GM12865 (cell line): ENCODE measurements at regions not wholly inside any gene's neighbourhood (a gene's known extent, or its start where the extent isn't known, plus 50 kb on each side); places are given as distances from the start of the nearest gene placed in this dataset.

ENCODE experiments used
- DNase-seq: peaks from one replicate; pipeline ENCODE4 v3.0.0; 2010; ENCODE audit warnings: low read depth
- H3K4me3 ChIP-seq: 2 replicates; pipeline ENCODE4 v1.5.1; 2011; ENCODE audit warnings: mild to moderate bottlenecking, low read depth, low read length, control low read depth
- CTCF ChIP-seq: IDR thresholded peaks from 2 replicates; pipeline ENCODE4 v1.5.1; 2011; ENCODE audit warnings: low read length, control low read depth, low read depth, inconsistent platforms; ENCODE audit not compliant: insufficient read depth; ENCODE audit errors: missing control alignments

GRCh38 chr13:82898586-82898985 lies 983.7 kb downstream of the SLITRK1 start:
- H3K4me3 ChIP-seq = no peak overlapping the region
- DNase-seq = no peak

GRCh38 chr13:82879921-82880320 lies 1002.4 kb downstream of the SLITRK1 start:
- H3K4me3 ChIP-seq = no peak overlapping the region
- no peak for TF ChIP-seq CTCF
- no peak for DNase-seq

More at GRCh38 chr13:82898586-82898985, 983.7 kb downstream of the SLITRK1 start:
- no peak for TF ChIP-seq CTCF

GRCh38 chr13:82878536-82878935 lies 1003.7 kb downstream of the SLITRK1 start:
- no peak for TF ChIP-seq CTCF
- H3K4me3 ChIP-seq = no peak overlapping the region
- no peak for DNase-seq

- no peak overlapping the region for H3K4me3 ChIP-seq
- no peak for TF ChIP-seq CTCF
- DNase-seq = no peak
These were observed 1015.0 kb downstream of the SLITRK1 start for GRCh38 chr13:82867284-82867683.

- no peak for TF ChIP-seq CTCF
- H3K4me3 ChIP-seq = no peak overlapping the region
- DNase-seq = no peak
These were observed 1031.6 kb downstream of the SLITRK1 start for GRCh38 chr13:82850644-82851043.

GRCh38 chr13:82848766-82849165 lies 1033.5 kb downstream of the SLITRK1 start:
- no peak overlapping the region for H3K4me3 ChIP-seq
- no peak for TF ChIP-seq CTCF
- no peak for DNase-seq

- no peak for DNase-seq
- no peak overlapping the region for H3K4me3 ChIP-seq
- no peak for TF ChIP-seq CTCF
These were observed 1034.7 kb downstream of the SLITRK1 start for GRCh38 chr13:82847595-82847994.
